HCT116 (cell line): ENCODE measurements at regions not wholly inside any gene's neighbourhood (a gene's known extent, or its start where the extent isn't known, plus 50 kb on each side); places are given as distances from the start of the nearest gene placed in this dataset.

Experiments used
- ATAC-seq: fragments of 200-7000 bp; cut with Tn5 transposase; 2 replicates; pipeline ENCODE4 v1.9.1; 2020; ENCODE audit warnings: mild to moderate bottlenecking, moderate library complexity
- BruUV-seq: library from RNA; stranded (reverse); fragments of 400-500 nt; replicated peaks from 2 replicates; lab custom pipeline; 2021; lab: Mats Ljungman, UMichigan
- CTCF ChIA-PET: fragments of 300-600 bp; sonication (Branson Sonifier 250); formaldehyde crosslinking; loops from one replicate; lab custom pipeline; 2021; ENCODE audit warnings: antibody characterized with exemption; lab: Charles Lee
- POLR2A ChIA-PET: fragments of 300-600, 350-600 bp; sonication (Branson Sonifier 250); formaldehyde crosslinking; loops from one replicate; lab custom pipeline; 2021; ENCODE audit warnings: antibody characterized with exemption; lab: Charles Lee
- RAD21 ChIA-PET, 2 experiments: fragments of 300-600 bp; sonication (Branson Sonifier 250); formaldehyde crosslinking; loops; one replicate each; lab custom pipeline; 2023; ENCODE audit warnings: low total read pairs in 2 of 2; ENCODE audit not compliant: uncharacterized antibody in 2 of 2, unreplicated experiment in 2 of 2, low non-redundant PET in 1 of 2; lab: Charles Lee
- DNase-seq: peaks from one replicate; pipeline ENCODE4 v3.0.0-alpha.2; 2010; ENCODE audit warnings: low read depth, low spot score
- H2AFZ ChIP-seq: fragments of 200-600 bp; shearing (Covaris generic), sonication (generic); 2 replicates; pipeline ENCODE4 v1.6.1; 2017; ENCODE audit warnings: low read depth, mixed run types, mixed read lengths, antibody characterized with exemption, low read length; ENCODE audit not compliant: poor library complexity, severe bottlenecking
- H3K27ac ChIP-seq: 2 replicates; pipeline ENCODE4 v1.5.1; 2012; ENCODE audit warnings: low read depth, low read length
- H3K27me3 ChIP-seq: fragments of 200-600 bp; sonication (generic); 2 replicates; pipeline ENCODE4 v1.6.1; 2016; ENCODE audit warnings: mixed run types, low read length, mixed read lengths; ENCODE audit not compliant: insufficient read depth
- H3K36me3 ChIP-seq, 2 experiments: fragments of 200-500 bp in 1 of 2; fragments of 200-600 bp in 1 of 2; sonication (Bioruptor generic) in 1 of 2; sonication (generic) in 1 of 2; 2 replicates each; pipeline versions ENCODE4 v1.5.1 to v1.6.1; 2014 to 2016; ENCODE audit warnings: low read length in 2 of 2, inconsistent platforms in 1 of 2, mixed read lengths in 1 of 2, mixed run types in 1 of 2; ENCODE audit not compliant: insufficient read depth in 2 of 2, control insufficient read depth in 1 of 2
- H3K4me1 ChIP-seq, 2 experiments: fragments of 200-600 bp in 1 of 2; sonication (generic) in 1 of 2; 2 replicates each; pipeline versions ENCODE4 v1.5.1 to v1.6.1; 2012 to 2017; ENCODE audit warnings: low read length in 2 of 2, inconsistent platforms in 1 of 2, mild to moderate bottlenecking in 1 of 2, mixed read lengths in 1 of 2, mixed run types in 1 of 2, moderate library complexity in 1 of 2; ENCODE audit not compliant: insufficient read depth in 2 of 2, control insufficient read depth in 1 of 2
- H3K4me2 ChIP-seq: fragments of 200-600 bp; sonication (generic); 2 replicates; pipeline ENCODE4 v1.6.1; 2017; ENCODE audit warnings: mixed run types, low read length, mixed read lengths
- H3K4me3 ChIP-seq, 2 experiments: fragments of 200-600 bp in 1 of 2; sonication (generic) in 1 of 2; replicated peaks in 1 of 2; 2 replicates each; pipeline ENCODE4 v1.5.1; 2011 to 2016; ENCODE audit warnings: low read length in 2 of 2, control low read depth in 1 of 2, low read depth in 1 of 2, mild to moderate bottlenecking in 1 of 2, mixed read lengths in 1 of 2, mixed run types in 1 of 2
- H3K79me2 ChIP-seq: fragments of 200-600 bp; sonication (generic); 2 replicates; pipeline ENCODE4 v1.6.1; 2017; ENCODE audit warnings: mild to moderate bottlenecking, mixed run types, low read length, moderate library complexity, mixed read lengths; ENCODE audit not compliant: insufficient read depth
- H3K9ac ChIP-seq: fragments of 200-600 bp; sonication (generic); 2 replicates; pipeline ENCODE4 v1.6.1; 2016; ENCODE audit warnings: low read length, mixed read lengths
- H3K9me2 ChIP-seq: fragments of 200-600 bp; sonication (generic), shearing (Covaris generic); 2 replicates; pipeline ENCODE4 v1.6.1; 2017; ENCODE audit warnings: mixed run types, mild to moderate bottlenecking, moderate library complexity; ENCODE audit not compliant: insufficient read depth
- H3K9me3 ChIP-seq, 2 experiments: fragments of 200-500 bp in 1 of 2; fragments of 200-600 bp in 1 of 2; sonication (Bioruptor generic) in 1 of 2; sonication (generic) in 1 of 2; 2 replicates each; pipeline ENCODE4 v1.6.1; 2014 to 2017; ENCODE audit warnings: low read length in 2 of 2, mixed read lengths in 2 of 2, inconsistent platforms in 1 of 2, low read depth in 1 of 2, mild to moderate bottlenecking in 1 of 2, mixed run types in 1 of 2, moderate library complexity in 1 of 2; ENCODE audit not compliant: control insufficient read depth in 1 of 2, insufficient read depth in 1 of 2
- H4K20me1 ChIP-seq: fragments of 200-600 bp; sonication (generic), shearing (Covaris generic); 2 replicates; pipeline ENCODE4 v1.6.1; 2017; ENCODE audit warnings: mixed run types, mild to moderate bottlenecking, moderate library complexity; ENCODE audit not compliant: insufficient read depth
- CBX3 ChIP-seq: IDR thresholded peaks from 2 replicates; pipeline ENCODE4 v1.6.1; 2012; ENCODE audit warnings: low read depth
- CEBPB ChIP-seq: IDR thresholded peaks from 2 replicates; pipeline ENCODE4 v1.6.1; 2012; ENCODE audit warnings: low read depth
- EGR1 ChIP-seq: IDR thresholded peaks from 2 replicates; pipeline ENCODE4 v1.6.1; 2012; ENCODE audit warnings: low read depth
- EZH2 ChIP-seq: fragments of 200-600 bp; sonication (generic); IDR thresholded peaks from 2 replicates; pipeline ENCODE4 v1.6.1; 2017; ENCODE audit warnings: antibody characterized with exemption, mixed run types
- JUND ChIP-seq: IDR thresholded peaks from 2 replicates; pipeline ENCODE4 v1.6.1; 2012
- POLR2A ChIP-seq: IDR thresholded peaks from 2 replicates; pipeline ENCODE4 v1.7.0; 2011; ENCODE audit warnings: borderline replicate concordance; ENCODE audit not compliant: insufficient read depth, insufficient read length; ENCODE audit errors: extremely low read depth
- POLR2AphosphoS5 ChIP-seq: IDR thresholded peaks from 2 replicates; pipeline ENCODE4 v1.6.1; 2011; ENCODE audit warnings: mild to moderate bottlenecking, low read depth, low read length, moderate library complexity
- RAD21 ChIP-seq: IDR thresholded peaks from 2 replicates; pipeline ENCODE4 v1.6.1; 2012; ENCODE audit warnings: low read depth, mild to moderate bottlenecking
- SIN3A ChIP-seq: IDR thresholded peaks from 2 replicates; pipeline ENCODE4 v1.6.1; 2012; ENCODE audit warnings: low read depth
- SP1 ChIP-seq: IDR thresholded peaks from 2 replicates; pipeline ENCODE4 v1.6.1; 2012; ENCODE audit warnings: low read depth
- TCF7L2 ChIP-seq: IDR thresholded peaks from 2 replicates; pipeline ENCODE4 v1.7.0; 2011; ENCODE audit warnings: borderline replicate concordance, inconsistent platforms; ENCODE audit not compliant: insufficient read depth, insufficient read length; ENCODE audit errors: extremely low read depth
- YY1 ChIP-seq: IDR thresholded peaks from 2 replicates; pipeline ENCODE4 v1.6.1; 2011; ENCODE audit warnings: low read length, low read depth, moderate library complexity, mild to moderate bottlenecking; ENCODE audit not compliant: insufficient replicate concordance; ENCODE audit errors: extremely low read depth
- ZFX ChIP-seq: fragments of 450-650 bp; IDR thresholded peaks from 2 replicates; pipeline ENCODE4 v1.6.1; 2017
- ZNF274 ChIP-seq: fragments of 200-500 bp; sonication (Bioruptor generic); IDR thresholded peaks from 2 replicates; pipeline ENCODE4 v1.6.1; 2014; ENCODE audit warnings: mild to moderate bottlenecking, low read depth, low read length, inconsistent platforms
- intact Hi-C: fragments of 100-400 bp; cut with micrococcal nuclease; formaldehyde crosslinking; loops from 2 replicates; pipeline ENCODE4 v1.10.0; 2022
- TF ChIP-seq, protein P1 (sequence below): IDR thresholded peaks from 2 replicates; pipeline ENCODE4 v1.6.1; 2012
- TF ChIP-seq, protein P2 (sequence below): IDR thresholded peaks from 2 replicates; pipeline ENCODE4 v1.6.1; 2012
- TF ChIP-seq, protein P3 (sequence below), 3 experiments: fragments of 200-600 bp in 1 of 3; sonication (generic) in 1 of 3; IDR thresholded peaks in 2 of 3; conservative IDR thresholded peaks in 1 of 3; 2 replicates each; pipeline ENCODE4 v1.5.1; 2012 to 2017; ENCODE audit warnings: low read depth in 2 of 3, low read length in 2 of 3, antibody characterized with exemption in 1 of 3, borderline replicate concordance in 1 of 3, control low read depth in 1 of 3, mild to moderate bottlenecking in 1 of 3, mixed read lengths in 1 of 3, mixed run types in 1 of 3, moderate library complexity in 1 of 3; ENCODE audit not compliant: insufficient read depth in 1 of 3

DNA sequence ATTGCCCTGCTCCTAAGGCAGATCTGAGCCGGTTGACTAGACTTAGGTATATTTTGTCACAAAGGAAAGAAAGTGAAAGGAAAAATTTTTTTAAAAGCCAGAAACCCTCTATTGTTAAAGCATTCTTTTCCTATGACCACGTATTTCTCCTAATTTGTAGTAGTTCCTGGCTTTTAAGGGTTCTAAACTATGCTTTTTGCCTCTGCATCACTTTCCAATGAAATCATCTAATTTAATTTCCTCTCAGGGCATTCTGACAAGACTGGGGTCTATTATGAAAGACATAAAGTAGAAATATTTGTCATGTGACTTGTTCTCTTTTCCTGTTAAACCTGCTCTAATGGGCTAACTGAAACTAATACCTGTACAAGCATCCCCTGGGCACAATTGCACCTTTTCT lies 233.0 kb upstream of the PRR20A start:
- BruUV-seq, result no TSS peak
- POLR2A ChIA-PET, result no interaction called here
- H3K4me2 ChIP-seq, result no peak overlapping the region
- TF ChIP-seq YY1, result no peak
- TF ChIP-seq, all 23 proteins: peak for 0
- ChIA-PET RAD21 (no interaction called here), CTCF (no interaction called here)
- Histone ChIP-seq H3K9me3 (peaks cover 11 to 26% of the 10 kb centered on the region in 2 experiments; a peak in 3 of 4 replicates), H2AFZ (no peak overlapping the region), H3K27ac (no peak overlapping the region), H3K27me3 (no peaks in the 10 kb centered on the region), H3K79me2 (no peaks in the 10 kb centered on the region), H3K9ac (no peak overlapping the region), H3K9me2 (no peaks in the 10 kb centered on the region), H3K4me3 (no peak overlapping the region), H3K36me3 (no peaks in the 10 kb centered on the region; a peak in 1 of 4 replicates), H3K4me1 (no peaks in the 10 kb centered on the region), H4K20me1 (no peaks in the 10 kb centered on the region)
- no peak for DNase-seq
- ATAC-seq, result no peak
- intact Hi-C loops, result no loop called here

DNA sequence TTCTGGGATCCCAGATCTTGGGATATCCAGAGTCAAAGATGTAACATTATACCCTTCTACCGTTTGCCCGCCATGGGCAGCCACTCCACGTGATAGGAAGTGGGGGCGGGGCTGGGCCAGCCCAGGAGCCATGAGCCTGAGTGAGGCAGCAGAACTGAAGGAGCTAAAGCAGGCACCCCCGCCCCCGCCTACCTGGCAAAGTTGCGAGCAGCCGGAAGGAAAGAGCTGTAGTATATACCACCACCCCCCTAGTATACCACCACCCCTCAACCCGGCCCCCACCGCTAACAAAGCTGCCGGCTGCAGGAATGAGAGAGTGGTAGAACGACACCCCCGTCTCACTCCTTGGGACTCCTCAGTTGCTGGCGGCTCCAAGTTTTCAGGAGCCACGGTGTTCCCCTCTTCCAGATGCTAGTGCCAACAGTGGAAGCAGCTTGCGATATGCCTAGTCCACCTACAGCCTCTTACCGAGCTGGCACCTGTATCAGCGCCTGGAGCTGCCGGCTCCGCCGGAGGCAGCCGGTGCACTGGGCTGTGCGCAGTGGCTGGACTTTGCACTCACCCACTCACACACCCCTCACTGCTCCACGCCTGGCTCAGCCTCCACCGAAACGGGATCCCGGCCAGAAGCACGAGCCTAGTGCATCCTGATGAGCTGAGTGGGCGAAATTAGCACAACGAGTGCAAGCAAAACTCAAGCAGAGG lies 230.7 kb upstream of the PRR20A start:
- H3K27me3 ChIP-seq, result no peaks in the 10 kb centered on the region
- H3K27ac ChIP-seq, result no peak overlapping the region
- no peaks in the 10 kb centered on the region for H3K79me2 ChIP-seq
- no TSS peak for BruUV-seq
- DNase-seq (no peak), ATAC-seq (no peak)
- RAD21 ChIA-PET, result no interaction called here
- H3K4me1 ChIP-seq, result no peaks in the 10 kb centered on the region
- CTCF ChIA-PET, result no interaction called here
- intact Hi-C loops, result no loop called here
- no peaks in the 10 kb centered on the region for H3K36me3 ChIP-seq
- POLR2A ChIA-PET, result no interaction called here
- H3K9ac ChIP-seq, result no peak overlapping the region
- H4K20me1 ChIP-seq, result no peaks in the 10 kb centered on the region
- no peak overlapping the region for H3K4me2 ChIP-seq
- H2AFZ ChIP-seq, result no peak overlapping the region
- H3K4me3 ChIP-seq, result no peak overlapping the region
- H3K9me2 ChIP-seq, result no peaks in the 10 kb centered on the region
- peaks cover 8 to 21% of the 10 kb centered on the region in 2 experiments; a peak in 2 of 4 replicates for H3K9me3 ChIP-seq
- TF ChIP-seq EZH2 (no peak), ZNF274 (no peak), TCF7L2 (no peak), SP1 (no peak), POLR2AphosphoS5 (no peak), CBX3 (no peak), SIN3A (no peak), POLR2A (no peak), EGR1 (no peak), ZFX (no peak), JUND (no peak), CEBPB (no peak), RAD21 (no peak)
- TF ChIP-seq, protein P1, sequence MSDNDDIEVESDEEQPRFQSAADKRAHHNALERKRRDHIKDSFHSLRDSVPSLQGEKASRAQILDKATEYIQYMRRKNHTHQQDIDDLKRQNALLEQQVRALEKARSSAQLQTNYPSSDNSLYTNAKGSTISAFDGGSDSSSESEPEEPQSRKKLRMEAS, result no peak
- TF ChIP-seq, protein P2, sequence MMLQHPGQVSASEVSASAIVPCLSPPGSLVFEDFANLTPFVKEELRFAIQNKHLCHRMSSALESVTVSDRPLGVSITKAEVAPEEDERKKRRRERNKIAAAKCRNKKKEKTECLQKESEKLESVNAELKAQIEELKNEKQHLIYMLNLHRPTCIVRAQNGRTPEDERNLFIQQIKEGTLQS, result no peak
- TF ChIP-seq, protein P3, sequence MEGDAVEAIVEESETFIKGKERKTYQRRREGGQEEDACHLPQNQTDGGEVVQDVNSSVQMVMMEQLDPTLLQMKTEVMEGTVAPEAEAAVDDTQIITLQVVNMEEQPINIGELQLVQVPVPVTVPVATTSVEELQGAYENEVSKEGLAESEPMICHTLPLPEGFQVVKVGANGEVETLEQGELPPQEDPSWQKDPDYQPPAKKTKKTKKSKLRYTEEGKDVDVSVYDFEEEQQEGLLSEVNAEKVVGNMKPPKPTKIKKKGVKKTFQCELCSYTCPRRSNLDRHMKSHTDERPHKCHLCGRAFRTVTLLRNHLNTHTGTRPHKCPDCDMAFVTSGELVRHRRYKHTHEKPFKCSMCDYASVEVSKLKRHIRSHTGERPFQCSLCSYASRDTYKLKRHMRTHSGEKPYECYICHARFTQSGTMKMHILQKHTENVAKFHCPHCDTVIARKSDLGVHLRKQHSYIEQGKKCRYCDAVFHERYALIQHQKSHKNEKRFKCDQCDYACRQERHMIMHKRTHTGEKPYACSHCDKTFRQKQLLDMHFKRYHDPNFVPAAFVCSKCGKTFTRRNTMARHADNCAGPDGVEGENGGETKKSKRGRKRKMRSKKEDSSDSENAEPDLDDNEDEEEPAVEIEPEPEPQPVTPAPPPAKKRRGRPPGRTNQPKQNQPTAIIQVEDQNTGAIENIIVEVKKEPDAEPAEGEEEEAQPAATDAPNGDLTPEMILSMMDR (IDR thresholded peaks at IDR 0.05 in 2 of 3, conservative IDR thresholded peaks at IDR 0.05 in 1 of 3; ENCODE audit: borderline replicate concordance in 1 of 3, insufficient read depth in 1 of 3, low read depth in 2 of 3, low read length in 2 of 3), result no peak
